CD4-positive, alpha-beta T cell treated with Interleukin-10 for 1 hour (primary cell): ENCODE measurements at regions not wholly inside any gene's neighbourhood (a gene's known extent, or its start where the extent isn't known, plus 50 kb on each side); places are given as distances from the start of the nearest gene placed in this dataset.
"Not testable (repeated sequence)": the region's sequence is repeated elsewhere in the genome, so short reads cannot be mapped to it uniquely, and the experiment has no call there.

Experiments
- DNase-seq: peaks from one replicate; pipeline ENCODE4 v3.0.0-alpha.2; 2020

DNA sequence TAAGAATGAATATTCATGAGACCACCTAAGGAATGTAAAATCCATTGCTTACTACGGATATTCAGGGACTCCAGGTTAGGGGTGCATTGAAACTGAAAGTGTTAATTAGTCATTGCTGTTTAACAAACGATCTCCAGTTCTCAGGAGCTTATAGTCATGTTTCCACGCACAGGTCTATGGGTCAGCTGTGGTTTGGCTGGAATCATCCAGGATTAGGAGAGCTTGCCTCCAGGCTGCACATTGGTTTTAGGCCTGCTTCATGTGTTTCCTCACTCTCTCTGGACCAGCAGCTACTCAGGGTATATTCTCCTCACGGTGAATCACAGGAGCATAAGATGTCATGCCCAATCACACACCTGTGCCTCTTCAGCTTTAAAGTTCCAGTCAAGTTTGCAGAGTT lies 98.9 kb downstream of the ATXN3L start:
- DNase-seq: no peak

DNA sequence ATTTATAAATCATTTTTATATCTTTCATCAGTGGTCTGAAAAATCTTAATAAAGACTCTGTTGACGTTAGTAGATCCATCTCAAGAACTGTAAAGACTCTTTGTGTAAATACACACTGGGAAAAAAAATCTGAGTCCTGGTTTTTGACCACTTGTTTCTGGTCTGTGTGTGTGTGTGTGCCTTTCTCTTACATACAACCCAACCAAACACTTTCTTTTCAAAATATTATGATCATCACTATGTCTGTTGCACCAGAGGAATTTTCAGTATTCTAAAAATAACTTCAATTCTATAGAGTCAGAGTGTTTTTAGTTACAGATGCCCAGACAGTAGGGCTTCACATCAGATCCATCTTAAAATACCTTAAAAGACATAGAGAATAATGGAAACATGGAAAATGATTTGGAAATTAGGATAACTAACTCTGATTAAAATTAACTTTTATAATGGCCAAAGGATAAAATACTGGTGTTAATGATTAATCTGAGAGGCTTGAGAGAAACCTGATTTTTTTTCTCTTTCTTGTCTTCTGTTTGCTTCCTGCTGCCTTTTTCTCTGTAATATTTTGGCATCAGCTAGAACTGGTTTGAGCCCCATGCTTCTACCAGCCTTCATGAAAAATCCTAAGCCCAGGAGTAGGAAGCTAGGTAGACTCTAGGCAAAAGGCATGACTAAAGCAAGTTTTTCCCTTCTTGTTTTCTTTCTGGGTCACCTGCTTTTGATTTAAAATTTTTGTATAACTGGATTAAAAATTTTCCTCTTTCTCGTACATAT lies 99.7 kb downstream of the ATXN3L start:
- DNase-seq: no peak

DNA sequence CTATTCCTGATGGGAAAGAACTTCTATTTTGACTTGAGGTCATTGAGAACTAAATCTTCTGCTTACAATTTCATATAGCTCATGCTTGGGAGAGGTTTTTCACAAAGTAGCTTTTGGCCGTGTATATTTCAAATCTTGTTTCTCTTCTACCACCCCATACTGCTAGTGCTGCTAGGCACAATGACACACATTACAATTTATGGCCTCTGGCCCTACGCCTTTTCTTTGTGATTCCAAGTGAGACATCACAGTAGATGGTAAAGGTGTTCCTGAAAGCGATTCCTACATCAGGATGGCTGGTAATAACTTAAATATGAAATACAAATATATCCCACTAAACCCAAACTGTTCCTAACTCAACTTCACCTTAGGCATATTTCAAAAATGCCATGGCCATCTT lies 101.1 kb downstream of the ATXN3L start:
- DNase-seq: no peak

DNA sequence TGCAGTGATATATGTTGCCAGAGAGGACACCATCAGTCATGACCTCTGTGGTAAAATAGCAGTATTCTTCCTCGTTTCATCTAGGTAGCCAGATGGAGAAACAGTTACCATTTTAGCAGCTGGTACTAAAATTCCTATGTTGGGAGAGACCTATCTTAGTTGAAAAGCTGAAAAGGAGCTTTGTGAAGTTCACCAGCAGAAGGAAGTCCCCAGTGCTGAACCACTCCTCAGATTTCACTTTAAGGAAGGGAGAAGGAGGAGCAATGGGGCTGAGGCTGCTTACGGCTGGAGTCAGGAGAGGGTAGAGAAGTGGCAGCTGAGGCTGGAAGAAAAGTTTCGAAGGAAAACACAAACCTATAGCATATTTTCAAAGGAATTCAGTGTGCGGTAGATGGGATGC lies 103.7 kb downstream of the ATXN3L start:
- DNase-seq: no peak

DNA sequence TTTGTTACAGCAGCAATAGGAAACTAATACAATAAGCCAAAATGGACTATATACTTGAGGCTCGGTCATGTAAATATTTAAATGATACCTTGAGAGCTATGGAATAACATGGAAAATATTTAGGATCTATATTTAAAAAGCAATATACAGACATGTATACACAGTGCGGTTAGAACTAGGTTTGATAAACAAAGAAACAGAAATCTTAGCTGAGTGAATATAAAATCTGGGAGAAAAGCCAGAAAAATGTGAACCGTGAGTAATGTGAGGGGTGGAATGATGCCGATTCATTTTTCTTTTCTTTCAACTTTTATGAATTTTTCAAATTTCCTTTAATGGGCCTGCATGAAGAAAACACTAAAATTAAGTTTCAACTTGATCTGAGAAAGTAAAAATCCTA lies 104.1 kb downstream of the ATXN3L start:
- no peak for DNase-seq

DNA sequence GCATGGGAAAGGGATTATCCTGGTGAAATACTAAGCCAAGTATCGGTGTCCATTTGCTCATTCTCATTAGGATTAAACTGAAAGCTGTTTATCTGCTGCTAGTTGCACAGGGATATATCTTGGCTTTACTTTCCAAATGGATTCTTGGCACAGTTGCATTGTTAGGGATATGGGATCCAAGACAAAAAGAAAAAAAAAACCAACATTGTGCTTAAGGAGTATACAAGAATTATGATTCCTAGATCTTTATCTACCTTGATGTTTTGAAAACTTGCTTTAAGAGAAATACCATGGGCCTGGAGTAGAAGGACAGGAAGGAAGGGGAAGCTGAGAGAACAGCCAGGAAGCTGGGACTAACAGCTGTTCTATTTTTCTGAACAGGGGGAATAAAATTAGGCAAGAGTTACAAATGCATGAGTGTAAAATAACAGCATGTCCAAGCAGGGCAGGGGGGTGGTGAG lies 107.6 kb downstream of the ATXN3L start:
- no peak for DNase-seq

DNA sequence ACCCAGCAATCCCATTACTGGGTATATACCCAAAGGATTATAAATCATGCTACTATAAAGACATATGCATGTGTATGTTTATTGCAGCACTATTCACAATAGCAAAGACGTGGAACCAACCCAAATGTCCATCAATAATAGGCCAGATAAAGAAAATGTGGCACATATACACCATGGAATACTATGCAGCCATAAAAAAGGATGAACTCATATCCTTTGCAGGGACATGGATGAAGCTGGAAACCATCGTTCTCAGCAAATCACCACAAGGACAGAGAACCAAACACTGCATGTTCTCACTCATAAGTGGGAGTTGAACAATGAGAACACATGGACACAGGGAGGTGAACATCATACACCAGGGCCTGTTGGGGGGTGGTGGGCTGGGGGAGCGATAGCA lies 109.7 kb downstream of the ATXN3L start:
- DNase-seq: not testable (repeated sequence)

DNA sequence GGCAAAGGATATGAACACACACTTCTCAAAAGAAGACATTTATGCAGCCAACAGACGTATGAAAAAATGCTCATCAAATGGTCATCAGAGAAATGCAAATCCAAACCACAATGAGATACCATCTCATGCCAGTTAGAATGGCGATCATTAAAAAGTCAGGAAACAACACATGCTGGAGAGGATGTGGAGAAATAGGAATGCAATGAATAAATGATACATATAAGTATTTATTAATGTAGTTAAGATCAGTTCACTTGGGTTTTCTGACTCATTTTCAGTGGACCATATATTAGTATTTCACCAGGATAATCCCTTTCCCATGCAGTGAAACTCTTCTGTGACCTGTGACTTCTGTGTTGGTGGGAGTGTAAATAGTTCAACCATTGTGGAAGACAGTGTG lies 110.1 kb downstream of the ATXN3L start:
- not testable (repeated sequence) for DNase-seq

DNA sequence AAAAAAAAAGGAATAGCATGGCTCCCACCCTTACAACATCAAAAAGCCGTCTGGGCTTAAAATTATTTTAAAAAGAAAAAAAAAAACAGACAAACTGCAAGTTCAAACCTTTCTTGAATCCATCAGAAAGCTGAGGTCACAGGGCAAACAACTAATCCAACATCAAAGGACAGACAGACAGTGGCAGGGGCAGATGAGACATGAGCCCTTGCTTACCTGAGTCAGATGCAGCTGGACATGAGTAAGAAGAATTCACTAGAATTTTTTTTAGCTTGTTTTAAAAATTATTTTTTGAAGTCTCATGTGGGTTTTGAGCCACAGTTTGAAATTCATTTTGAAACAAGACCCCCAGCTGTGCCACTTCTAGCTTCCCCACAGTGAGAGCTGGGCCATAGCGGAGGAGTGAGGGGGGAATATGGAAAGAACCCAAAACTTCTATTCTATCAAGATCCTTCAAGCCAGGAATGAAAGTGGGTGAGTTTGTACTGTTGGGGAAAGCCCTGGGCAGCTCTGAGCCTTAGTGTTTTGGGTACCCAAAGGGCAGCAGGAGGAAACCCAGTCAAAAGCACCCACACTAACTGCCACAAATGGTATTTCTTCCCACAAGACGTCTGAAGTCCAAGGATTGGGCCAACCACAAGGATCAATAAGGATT lies 111.4 kb downstream of the ATXN3L start:
- DNase-seq: no peak

DNA sequence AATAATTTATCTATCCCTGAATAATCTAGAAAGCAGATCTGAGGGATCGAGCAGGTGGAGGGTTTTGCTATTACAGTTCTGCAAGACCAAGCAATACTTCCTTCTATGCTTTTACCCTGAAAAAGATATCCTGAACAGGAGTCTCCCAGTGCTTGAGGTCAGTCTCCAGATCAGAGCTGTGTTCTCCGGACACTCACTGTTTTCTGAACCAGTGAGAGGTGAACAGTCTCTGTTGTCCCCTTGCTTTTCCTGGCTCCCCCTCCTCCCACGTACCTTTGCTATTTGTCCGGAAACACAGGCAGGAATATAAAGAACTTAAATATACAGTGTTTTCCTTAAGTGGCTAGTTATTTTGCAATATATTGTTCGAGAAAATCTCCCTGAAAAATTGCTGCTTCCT lies 116.6 kb downstream of the ATXN3L start:
- DNase-seq: no peak

DNA sequence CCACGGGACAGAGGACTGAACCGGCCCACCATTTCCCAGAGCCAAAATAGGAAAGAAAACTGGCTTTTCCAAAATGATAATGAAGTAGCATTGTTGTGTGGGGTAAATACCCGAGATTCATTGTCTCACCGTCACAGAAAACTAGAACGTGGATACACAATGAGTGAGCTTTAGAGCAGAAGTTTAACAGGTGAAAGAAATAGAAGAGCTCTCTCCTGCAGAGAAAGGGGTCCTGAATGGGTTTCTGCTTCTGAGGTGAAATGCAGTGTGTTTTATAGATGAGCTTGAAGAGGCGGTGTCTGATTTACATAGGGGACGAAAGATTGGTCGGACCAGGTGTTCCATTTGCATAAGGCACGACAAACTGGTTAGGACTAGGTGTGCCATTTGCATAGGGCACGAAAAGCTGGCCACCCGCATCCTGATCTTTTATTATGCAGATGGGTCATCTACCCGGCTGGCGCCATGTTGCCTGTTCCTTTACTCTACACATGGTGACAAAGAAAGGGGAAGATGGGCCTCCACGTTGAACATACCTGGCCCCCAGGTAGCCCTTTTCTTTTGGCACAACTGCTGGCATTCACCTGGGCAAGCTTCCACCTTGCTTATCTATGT lies 118.1 kb downstream of the ATXN3L start:
- DNase-seq: no peak

DNA sequence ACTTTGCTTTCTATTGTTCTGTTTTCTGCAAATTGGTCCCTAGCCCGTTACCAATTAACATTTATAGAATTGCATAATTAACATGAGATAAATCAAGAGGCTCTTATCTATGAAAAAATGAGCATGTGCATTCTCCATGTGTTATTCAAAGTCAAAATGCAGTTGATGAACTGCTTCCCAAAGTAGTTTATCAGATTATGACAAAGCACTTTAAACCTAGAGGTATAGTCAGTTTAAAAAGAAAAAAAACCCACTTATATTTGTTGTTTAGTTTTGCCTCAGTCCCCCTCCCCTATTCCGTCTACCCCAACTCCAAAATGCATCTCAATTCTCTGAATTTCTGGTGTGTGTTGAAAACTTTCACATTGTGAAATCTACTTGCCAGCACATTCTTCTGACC lies 119.5 kb downstream of the ATXN3L start:
- no peak for DNase-seq

DNA sequence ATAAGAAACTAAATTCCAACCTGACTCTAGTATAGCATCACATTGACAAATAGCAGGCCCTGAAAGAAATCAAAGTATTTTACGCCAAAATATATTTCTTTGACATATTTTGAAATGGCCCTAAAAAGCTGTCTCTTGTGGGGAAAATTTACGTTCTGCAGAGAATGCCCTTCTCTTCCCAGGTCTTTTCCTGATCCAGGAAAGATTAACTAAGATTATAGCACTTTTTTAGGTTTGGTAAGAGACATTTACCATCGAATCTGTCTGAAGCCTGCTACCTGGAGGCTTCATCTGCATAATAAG lies 121.1 kb downstream of the ATXN3L start:
- DNase-seq: no peak

DNA sequence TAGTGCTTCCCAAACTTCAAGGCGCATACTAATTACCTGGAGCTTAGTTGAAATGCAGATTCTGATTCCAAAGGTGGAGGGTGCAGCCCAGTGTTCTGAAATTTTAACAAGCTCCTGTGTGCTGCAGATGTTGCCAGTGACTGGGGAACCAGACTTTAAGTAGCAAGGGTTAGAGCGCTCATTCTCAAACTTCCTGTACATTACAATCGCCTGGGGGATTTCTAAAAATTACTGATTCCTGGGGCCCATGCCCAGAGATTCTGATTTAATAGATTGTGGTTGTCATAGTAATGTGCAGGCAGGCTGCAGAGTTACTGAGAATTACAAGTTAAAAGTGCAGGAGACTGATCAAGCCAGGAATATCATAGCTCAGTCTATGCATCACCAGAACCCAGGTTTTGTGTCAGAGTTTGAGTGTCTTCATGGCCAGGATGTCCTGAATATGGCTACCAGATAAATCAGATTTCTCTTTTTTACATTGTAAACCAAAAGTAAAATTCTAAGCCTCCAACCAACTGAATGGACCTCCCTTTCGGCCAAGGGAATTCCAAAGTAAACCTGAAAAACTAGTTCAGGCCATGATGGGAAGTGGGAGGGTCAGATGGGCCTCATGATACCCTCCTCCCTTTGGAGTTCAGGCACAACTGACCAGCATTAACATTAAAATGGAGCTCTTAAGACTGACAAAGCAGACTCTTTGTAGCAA lies 121.6 kb downstream of the ATXN3L start:
- DNase-seq: no peak

DNA sequence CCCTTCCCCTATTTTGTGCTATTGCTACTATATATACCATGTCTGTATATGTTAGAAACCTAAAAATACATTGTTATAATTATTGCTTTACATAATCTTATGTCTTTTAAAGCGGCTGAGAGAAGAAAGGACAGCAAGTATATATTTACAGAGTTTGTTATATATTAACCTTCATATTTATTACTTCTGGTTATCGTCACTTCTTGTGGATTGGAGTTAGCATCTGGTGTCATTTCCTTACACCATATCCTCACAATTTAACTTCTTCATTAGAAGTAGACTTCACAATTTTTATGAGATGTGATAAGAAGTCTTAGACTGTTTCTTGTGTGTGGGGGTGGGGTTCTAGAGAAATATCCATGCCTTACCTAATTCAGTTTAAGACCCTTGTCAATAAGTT lies 123.1 kb downstream of the ATXN3L start:
- no peak for DNase-seq

DNA sequence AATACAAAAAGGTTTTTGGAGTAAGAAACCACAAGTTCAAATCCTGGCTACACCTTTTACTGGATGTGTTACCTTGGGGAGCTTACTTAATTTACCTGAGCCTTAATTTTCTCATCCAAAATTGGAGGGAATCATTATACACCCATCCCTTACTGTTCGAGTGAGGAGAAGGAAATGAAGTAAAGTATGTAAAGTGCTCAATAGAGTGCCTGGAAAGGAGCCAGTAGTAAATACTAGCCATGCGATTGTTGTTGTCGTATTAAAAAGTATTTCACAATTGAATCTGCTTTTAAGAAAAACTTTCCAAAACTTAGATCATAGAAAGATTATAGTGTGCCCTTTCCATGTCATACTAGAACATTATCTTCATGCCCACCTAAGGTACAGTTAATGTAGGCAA lies 124.5 kb downstream of the ATXN3L start:
- DNase-seq: no peak

DNA sequence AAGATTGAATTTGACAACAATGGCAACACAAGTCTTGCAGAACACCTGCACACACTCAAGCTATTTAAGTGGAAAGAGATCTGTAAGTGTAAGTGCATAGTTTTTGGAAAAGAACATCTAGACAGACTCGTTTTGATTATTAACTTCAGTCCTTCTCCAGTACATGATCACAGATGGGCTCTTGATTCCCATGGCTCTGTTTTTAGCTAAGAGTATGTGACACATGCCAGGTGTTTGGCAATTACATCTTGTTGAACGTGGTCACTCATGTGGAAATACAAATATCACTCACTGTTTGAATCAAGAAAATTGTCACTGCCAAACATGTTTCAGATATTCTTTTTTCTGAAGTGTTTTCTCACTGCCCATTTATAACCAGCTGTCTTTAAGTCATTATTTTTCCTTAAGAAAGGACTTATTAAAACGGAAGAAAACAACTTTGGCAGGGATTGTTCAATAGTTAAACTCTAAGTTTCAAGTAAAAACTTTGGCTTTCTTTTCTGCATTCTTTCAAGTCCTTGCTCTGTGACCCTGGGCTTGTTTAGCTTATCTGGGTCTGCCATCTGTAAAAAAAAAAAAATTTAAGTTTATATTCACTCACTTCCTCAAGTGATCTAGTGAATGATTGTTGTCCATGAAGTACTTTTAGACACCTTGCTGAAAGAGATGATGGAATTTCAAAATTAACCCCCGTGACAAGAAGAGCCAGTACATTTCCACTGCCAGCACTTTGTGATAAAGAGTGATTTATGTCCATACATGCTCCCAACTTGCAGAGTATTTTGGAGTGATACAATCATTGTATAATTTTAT lies 125.4 kb downstream of the ATXN3L start:
- no peak for DNase-seq

DNA sequence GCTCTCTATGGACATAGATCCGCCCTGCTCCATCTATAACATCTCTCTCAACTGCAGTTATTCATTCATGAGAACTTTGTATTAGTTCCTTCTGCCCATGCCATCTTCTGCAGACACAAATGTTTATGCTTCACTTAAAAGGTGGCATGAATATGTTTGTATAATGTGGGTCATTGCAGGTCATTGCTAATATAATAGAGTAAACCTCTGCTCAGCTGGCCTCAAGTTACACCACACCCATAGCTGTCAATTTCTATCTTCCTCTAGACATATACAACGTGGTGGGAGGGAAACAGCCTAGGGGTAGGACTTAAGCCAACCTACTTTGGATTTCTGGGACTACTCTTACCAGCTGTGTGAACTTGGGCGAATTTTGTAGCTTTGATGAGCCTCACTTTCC lies 129.8 kb downstream of the ATXN3L start:
- DNase-seq: no peak

DNA sequence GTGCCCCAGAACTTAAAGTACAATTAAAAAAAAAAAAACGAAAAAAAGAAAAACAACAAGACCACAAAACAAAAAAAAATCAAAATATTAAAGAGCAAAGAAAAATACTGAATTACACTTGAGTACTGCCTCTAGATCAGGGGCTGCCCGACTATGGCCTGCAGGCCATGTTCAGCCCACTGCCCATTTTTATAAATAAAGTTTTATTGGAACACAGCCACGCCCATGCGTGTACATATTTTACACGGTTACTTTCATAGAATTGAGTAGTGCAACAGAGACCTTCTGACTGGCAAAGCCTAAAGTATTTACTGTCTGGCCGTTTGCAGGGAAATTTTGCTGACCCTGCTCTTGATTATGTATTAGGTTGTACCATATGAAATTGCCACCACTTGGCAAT lies 130.5 kb downstream of the ATXN3L start:
- DNase-seq: no peak

DNA sequence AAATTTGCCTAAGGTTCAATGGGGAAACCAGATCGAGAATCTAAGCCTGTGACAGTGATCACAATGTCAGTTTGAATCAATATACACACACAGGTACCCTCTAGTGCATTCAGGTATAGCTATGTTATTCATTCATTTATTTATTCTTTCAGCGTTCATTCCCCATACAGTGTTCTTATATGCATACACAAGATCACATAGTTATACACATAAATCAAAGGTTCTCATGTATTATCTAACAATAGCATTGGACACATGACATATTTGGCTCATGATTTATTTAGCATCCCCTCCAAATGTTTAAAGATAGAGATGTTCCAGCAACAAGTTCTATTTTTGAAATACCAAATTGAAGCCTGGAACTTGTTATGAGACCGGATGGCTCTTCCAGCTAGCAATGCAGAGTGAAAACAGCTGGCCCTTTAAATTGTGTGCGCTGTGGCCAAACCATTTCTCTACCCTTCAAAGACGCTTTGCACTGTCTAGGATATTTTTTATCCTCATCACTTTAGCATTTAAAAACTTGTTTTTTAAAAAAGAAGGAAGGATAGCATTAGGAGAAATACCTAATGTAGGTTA lies 131.0 kb downstream of the ATXN3L start:
- no peak for DNase-seq

DNA sequence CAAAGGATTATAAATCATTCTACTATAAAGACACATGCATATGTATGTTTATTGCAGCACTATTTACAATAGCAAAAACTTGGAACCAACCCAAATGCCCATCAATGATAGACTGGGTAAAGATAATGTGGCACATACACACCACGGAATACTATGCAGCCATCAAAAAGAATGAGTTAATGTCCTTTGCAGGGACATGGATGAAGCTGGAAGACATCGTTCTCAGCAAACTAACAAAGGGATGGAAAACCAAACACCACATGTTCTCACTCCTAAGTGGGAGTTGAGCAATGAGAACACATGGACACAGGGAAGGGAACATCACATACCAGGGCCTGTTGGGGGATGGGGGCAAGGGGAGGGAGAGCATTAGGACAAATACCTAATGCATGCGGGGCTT lies 133.2 kb downstream of the ATXN3L start:
- DNase-seq: not testable (repeated sequence)

DNA sequence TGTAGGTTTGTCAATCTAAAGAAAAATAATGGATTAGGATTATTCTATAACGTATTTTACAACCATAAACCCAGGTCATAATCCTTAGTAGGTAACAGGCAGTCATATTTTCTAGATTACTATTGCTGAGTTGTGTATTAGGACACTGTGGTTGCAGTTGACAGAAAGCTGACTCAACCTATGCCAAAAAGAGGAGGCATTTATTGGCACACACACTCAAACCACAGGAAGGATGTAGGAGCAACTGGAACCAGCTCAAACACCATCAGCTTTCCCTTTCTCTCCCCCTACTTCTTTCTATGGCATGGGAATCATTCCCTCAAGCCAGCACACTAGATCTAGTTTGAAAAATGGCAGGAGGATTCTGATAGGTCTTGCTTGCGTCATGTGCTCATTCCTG lies 136.4 kb upstream of the FAM9C start:
- DNase-seq: no peak

DNA sequence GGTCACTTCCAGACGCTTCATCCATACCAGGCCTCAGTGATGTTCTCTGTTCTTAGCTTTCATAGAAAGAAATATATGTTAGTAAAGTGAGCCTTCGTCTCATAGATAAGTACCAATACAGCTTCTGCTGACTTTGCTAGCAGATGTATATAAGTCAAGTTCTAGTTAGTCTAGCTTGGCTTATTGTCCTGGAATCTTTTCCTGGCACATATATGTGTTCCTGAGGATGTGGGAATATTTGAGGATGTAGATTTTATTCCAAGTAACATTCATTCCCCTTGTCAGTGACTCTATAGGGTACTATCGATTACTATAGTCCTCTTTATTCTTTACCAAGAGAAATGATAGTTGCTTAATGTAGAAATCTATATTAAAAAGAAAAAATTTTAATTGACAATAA lies 135.2 kb upstream of the FAM9C start:
- no peak for DNase-seq
